ENCODE measurements at regions not wholly inside any gene's neighbourhood (a gene's known extent, or its start where the extent isn't known, plus 50 kb on each side); places are given as distances from the start of the nearest gene placed in this dataset.

DNA sequence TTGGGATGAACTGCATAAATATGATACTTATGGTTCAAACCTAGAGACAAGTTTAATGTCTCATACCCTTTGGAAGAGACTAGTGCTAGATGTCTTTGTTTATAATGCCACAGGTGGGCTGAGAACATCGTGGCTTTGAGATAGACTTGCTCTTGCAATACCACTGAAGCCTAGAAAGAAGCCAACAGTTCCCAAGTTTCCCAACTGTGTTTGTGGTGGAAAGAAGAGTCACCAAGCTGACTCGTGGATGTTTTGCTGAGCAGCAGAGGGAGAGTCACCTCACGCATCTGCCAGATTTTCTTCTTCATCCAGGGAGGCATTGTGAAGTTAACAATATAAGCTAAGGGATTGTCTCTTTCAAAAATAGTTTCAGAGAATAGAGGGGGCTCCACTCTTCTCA, 1076.2 kb downstream of the C4orf33 start:
- TF ChIP-seq, protein P1, sequence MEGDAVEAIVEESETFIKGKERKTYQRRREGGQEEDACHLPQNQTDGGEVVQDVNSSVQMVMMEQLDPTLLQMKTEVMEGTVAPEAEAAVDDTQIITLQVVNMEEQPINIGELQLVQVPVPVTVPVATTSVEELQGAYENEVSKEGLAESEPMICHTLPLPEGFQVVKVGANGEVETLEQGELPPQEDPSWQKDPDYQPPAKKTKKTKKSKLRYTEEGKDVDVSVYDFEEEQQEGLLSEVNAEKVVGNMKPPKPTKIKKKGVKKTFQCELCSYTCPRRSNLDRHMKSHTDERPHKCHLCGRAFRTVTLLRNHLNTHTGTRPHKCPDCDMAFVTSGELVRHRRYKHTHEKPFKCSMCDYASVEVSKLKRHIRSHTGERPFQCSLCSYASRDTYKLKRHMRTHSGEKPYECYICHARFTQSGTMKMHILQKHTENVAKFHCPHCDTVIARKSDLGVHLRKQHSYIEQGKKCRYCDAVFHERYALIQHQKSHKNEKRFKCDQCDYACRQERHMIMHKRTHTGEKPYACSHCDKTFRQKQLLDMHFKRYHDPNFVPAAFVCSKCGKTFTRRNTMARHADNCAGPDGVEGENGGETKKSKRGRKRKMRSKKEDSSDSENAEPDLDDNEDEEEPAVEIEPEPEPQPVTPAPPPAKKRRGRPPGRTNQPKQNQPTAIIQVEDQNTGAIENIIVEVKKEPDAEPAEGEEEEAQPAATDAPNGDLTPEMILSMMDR (IDR thresholded peaks at IDR 0.05): no peak
- TF ChIP-seq POLR2A (IDR thresholded peaks at IDR 0.05): no peak
